HepG2 (cell line): ENCODE measurements at regions not wholly inside any gene's neighbourhood (a gene's known extent, or its start where the extent isn't known, plus 50 kb on each side); places are given as distances from the start of the nearest gene placed in this dataset.

Experiments used
- FOXK1 ChIP-seq: sonication (generic); formaldehyde crosslinking; IDR thresholded peaks from 2 replicates; pipeline ENCODE4 v1.4.0; 2020; ENCODE audit warnings: low read depth, missing genetic modification reagents, borderline replicate concordance
- KLF16 ChIP-seq, 2 experiments: sonication (generic) in 1 of 2; formaldehyde crosslinking in 1 of 2; IDR thresholded peaks; 2 replicates each; pipeline versions ENCODE4 v1.6.1 to v1.8.0; 2016 to 2023; ENCODE audit warnings: missing genetic modification reagents in 2 of 2, missing compliant biosample characterization in 1 of 2
- KMT2B ChIP-seq: IDR thresholded peaks from 2 replicates; pipeline ENCODE4 v1.6.1; 2016; ENCODE audit warnings: missing genetic modification reagents, missing compliant biosample characterization
- MBD4 ChIP-seq: IDR thresholded peaks from 2 replicates; pipeline ENCODE4 v1.6.1; 2012; ENCODE audit warnings: low read length, inconsistent platforms, borderline replicate concordance
- SOX13 ChIP-seq, 3 experiments: fragments of 450-650 bp in 1 of 3; sonication (generic) in 1 of 3; formaldehyde crosslinking in 1 of 3; IDR thresholded peaks in 2 of 3; conservative IDR thresholded peaks in 1 of 3; 2 replicates each; pipeline versions ENCODE4 v1.5.0 to v1.6.1; 2016 to 2020; ENCODE audit warnings: antibody characterized with exemption in 1 of 3, mild to moderate bottlenecking in 1 of 3, missing compliant biosample characterization in 1 of 3, missing genetic modification reagents in 1 of 3, moderate library complexity in 1 of 3
- ZKSCAN5 ChIP-seq: sonication (generic); formaldehyde crosslinking; IDR thresholded peaks from 2 replicates; pipeline ENCODE4 v1.5.1; 2020; ENCODE audit warnings: mild to moderate bottlenecking, missing genetic modification reagents
- ZNF282 ChIP-seq: fragments of 450-650 bp; IDR thresholded peaks from 2 replicates; pipeline ENCODE4 v1.6.1; 2018; ENCODE audit not compliant: partially characterized antibody
- ZNF382 ChIP-seq: sonication (generic); formaldehyde crosslinking; IDR thresholded peaks from 2 replicates; pipeline ENCODE4 v1.5.0; 2020; ENCODE audit warnings: missing genetic modification reagents, mild to moderate bottlenecking, borderline replicate concordance
- ZNF660 ChIP-seq: sonication (generic); formaldehyde crosslinking; IDR thresholded peaks from 2 replicates; pipeline ENCODE4 v1.5.1; 2020; ENCODE audit warnings: mild to moderate bottlenecking, low read depth, missing genetic modification reagents, borderline replicate concordance
- TF ChIP-seq, protein P1 (sequence below), 2 experiments: IDR thresholded peaks; 2 replicates each; pipeline ENCODE4 v1.6.1; 2011 to 2012; ENCODE audit warnings: low read length in 2 of 2, borderline replicate concordance in 1 of 2, low read depth in 1 of 2, mild to moderate bottlenecking in 1 of 2, moderate library complexity in 1 of 2
- TF ChIP-seq, protein P2 (sequence below), 2 experiments: fragments of 450-650 bp in 1 of 2; sonication (generic) in 1 of 2; formaldehyde crosslinking in 1 of 2; IDR thresholded peaks; 2 replicates each; pipeline versions ENCODE4 v1.6.1 to v1.8.0; 2016 to 2022; ENCODE audit warnings: antibody characterized with exemption in 1 of 2, mild to moderate bottlenecking in 1 of 2, missing genetic modification reagents in 1 of 2

GRCh38 chr4:123893011-123893981 lies 496.7 kb downstream of the SPRY1 start (continued):
- no peak for TF ChIP-seq KLF16 (CRISPR knock-in tag; IDR thresholded peaks at IDR 0.05)
- TF ChIP-seq SOX13 (IDR thresholded peaks at IDR 0.05): 0 out of 2 replicates have a peak, but pooled peaks have one; percentile 34
- TF ChIP-seq SOX13 (CRISPR knock-in tag; conservative IDR thresholded peaks at IDR 0.05 in 1 of 2, IDR thresholded peaks at IDR 0.05 in 1 of 2): peak in 1 of 2 experiments; percentile 70; a peak in 2 of 4 replicates
- no peak for TF ChIP-seq ZKSCAN5 (CRISPR knock-in tag)
- no peak for TF ChIP-seq ZNF282
- TF ChIP-seq ZNF660: no peak
- no peak for TF ChIP-seq ZNF382 (CRISPR knock-in tag)
- TF ChIP-seq, protein P1, sequence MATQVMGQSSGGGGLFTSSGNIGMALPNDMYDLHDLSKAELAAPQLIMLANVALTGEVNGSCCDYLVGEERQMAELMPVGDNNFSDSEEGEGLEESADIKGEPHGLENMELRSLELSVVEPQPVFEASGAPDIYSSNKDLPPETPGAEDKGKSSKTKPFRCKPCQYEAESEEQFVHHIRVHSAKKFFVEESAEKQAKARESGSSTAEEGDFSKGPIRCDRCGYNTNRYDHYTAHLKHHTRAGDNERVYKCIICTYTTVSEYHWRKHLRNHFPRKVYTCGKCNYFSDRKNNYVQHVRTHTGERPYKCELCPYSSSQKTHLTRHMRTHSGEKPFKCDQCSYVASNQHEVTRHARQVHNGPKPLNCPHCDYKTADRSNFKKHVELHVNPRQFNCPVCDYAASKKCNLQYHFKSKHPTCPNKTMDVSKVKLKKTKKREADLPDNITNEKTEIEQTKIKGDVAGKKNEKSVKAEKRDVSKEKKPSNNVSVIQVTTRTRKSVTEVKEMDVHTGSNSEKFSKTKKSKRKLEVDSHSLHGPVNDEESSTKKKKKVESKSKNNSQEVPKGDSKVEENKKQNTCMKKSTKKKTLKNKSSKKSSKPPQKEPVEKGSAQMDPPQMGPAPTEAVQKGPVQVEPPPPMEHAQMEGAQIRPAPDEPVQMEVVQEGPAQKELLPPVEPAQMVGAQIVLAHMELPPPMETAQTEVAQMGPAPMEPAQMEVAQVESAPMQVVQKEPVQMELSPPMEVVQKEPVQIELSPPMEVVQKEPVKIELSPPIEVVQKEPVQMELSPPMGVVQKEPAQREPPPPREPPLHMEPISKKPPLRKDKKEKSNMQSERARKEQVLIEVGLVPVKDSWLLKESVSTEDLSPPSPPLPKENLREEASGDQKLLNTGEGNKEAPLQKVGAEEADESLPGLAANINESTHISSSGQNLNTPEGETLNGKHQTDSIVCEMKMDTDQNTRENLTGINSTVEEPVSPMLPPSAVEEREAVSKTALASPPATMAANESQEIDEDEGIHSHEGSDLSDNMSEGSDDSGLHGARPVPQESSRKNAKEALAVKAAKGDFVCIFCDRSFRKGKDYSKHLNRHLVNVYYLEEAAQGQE (IDR thresholded peaks at IDR 0.05; ENCODE audit: borderline replicate concordance in 1 of 2, low read depth in 1 of 2, low read length in 2 of 2): no peak
- TF ChIP-seq, protein P2, sequence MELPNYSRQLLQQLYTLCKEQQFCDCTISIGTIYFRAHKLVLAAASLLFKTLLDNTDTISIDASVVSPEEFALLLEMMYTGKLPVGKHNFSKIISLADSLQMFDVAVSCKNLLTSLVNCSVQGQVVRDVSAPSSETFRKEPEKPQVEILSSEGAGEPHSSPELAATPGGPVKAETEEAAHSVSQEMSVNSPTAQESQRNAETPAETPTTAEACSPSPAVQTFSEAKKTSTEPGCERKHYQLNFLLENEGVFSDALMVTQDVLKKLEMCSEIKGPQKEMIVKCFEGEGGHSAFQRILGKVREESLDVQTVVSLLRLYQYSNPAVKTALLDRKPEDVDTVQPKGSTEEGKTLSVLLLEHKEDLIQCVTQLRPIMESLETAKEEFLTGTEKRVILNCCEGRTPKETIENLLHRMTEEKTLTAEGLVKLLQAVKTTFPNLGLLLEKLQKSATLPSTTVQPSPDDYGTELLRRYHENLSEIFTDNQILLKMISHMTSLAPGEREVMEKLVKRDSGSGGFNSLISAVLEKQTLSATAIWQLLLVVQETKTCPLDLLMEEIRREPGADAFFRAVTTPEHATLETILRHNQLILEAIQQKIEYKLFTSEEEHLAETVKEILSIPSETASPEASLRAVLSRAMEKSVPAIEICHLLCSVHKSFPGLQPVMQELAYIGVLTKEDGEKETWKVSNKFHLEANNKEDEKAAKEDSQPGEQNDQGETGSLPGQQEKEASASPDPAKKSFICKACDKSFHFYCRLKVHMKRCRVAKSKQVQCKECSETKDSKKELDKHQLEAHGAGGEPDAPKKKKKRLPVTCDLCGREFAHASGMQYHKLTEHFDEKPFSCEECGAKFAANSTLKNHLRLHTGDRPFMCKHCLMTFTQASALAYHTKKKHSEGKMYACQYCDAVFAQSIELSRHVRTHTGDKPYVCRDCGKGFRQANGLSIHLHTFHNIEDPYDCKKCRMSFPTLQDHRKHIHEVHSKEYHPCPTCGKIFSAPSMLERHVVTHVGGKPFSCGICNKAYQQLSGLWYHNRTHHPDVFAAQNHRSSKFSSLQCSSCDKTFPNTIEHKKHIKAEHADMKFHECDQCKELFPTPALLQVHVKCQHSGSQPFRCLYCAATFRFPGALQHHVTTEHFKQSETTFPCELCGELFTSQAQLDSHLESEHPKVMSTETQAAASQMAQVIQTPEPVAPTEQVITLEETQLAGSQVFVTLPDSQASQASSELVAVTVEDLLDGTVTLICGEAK (IDR thresholded peaks at IDR 0.05): no peak
- TF ChIP-seq, protein P2 (CRISPR knock-in tag; IDR thresholded peaks at IDR 0.05): no peak
- TF ChIP-seq KMT2B (CRISPR knock-in tag): no peak
- TF ChIP-seq FOXK1: no peak
- no peak for TF ChIP-seq MBD4
